GM19397 (cell line): ENCODE measurements at regions not wholly inside any gene's neighbourhood (a gene's known extent, or its start where the extent isn't known, plus 50 kb on each side); places are given as distances from the start of the nearest gene placed in this dataset.
"Not testable (repeated sequence)": the region's sequence is repeated elsewhere in the genome, so short reads cannot be mapped to it uniquely, and the experiment has no call there.

Source experiments
- ATAC-seq: cut with Tn5 transposase; IDR thresholded peaks from one replicate; pipeline ENCODE4 v1.9.1; 2021; ENCODE audit warnings: mild to moderate bottlenecking, moderate library complexity; ENCODE audit not compliant: unreplicated experiment

GRCh38 chr14:25350021-25350420 lies 300.1 kb upstream of the STXBP6 start:
- no peak for ATAC-seq

GRCh38 chr14:25349269-25349668 lies 299.3 kb upstream of the STXBP6 start:
- ATAC-seq, result no peak

- no peak for ATAC-seq
Observed at GRCh38 chr14:25340882-25341281, 290.9 kb upstream of the STXBP6 start.

- no peak for ATAC-seq
Observed at GRCh38 chr14:25322784-25323183, 272.8 kb upstream of the STXBP6 start.

- not testable (repeated sequence) for ATAC-seq
Observed at GRCh38 chr14:25316007-25316406, 266.1 kb upstream of the STXBP6 start.

GRCh38 chr14:25308244-25308643 lies 258.3 kb upstream of the STXBP6 start:
- ATAC-seq, result no peak

- no peak for ATAC-seq
Observed at GRCh38 chr14:25303934-25304333, 254.0 kb upstream of the STXBP6 start.

GRCh38 chr14:25298238-25298637 lies 248.3 kb upstream of the STXBP6 start:
- ATAC-seq, result no peak

- not testable (repeated sequence) for ATAC-seq
Observed at GRCh38 chr14:25290154-25290553, 240.2 kb upstream of the STXBP6 start.

- ATAC-seq, result no peak
Observed at GRCh38 chr14:25274529-25274928, 224.6 kb upstream of the STXBP6 start.

- ATAC-seq, result no peak
Observed at GRCh38 chr14:25267186-25267585, 217.2 kb upstream of the STXBP6 start.

GRCh38 chr14:25259470-25259869 lies 209.5 kb upstream of the STXBP6 start:
- no peak for ATAC-seq

GRCh38 chr14:25252793-25253192 lies 202.8 kb upstream of the STXBP6 start:
- no peak for ATAC-seq

GRCh38 chr14:25250516-25250915 lies 200.6 kb upstream of the STXBP6 start:
- no peak for ATAC-seq

- no peak for ATAC-seq
Observed at GRCh38 chr14:25247609-25248008, 197.7 kb upstream of the STXBP6 start.

- no peak for ATAC-seq
Observed at GRCh38 chr14:25246751-25247150, 196.8 kb upstream of the STXBP6 start.

GRCh38 chr14:25239170-25239569 lies 189.2 kb upstream of the STXBP6 start:
- ATAC-seq, result no peak

- no peak for ATAC-seq
Observed at GRCh38 chr14:25237845-25238244, 187.9 kb upstream of the STXBP6 start.

GRCh38 chr14:25233613-25234012 lies 183.7 kb upstream of the STXBP6 start:
- ATAC-seq, result no peak

- no peak for ATAC-seq
Observed at GRCh38 chr14:25231004-25231403, 181.1 kb upstream of the STXBP6 start.

- no peak for ATAC-seq
Observed at GRCh38 chr14:25226214-25226613, 176.3 kb upstream of the STXBP6 start.

GRCh38 chr14:25222256-25222655 lies 172.3 kb upstream of the STXBP6 start:
- ATAC-seq, result no peak

GRCh38 chr14:25220514-25220913 lies 170.6 kb upstream of the STXBP6 start:
- no peak for ATAC-seq

- ATAC-seq, result no peak
Observed at GRCh38 chr14:25215607-25216006, 165.7 kb upstream of the STXBP6 start.
